ENCODE measurements at regions not wholly inside any gene's neighbourhood (a gene's known extent, or its start where the extent isn't known, plus 50 kb on each side); places are given as distances from the start of the nearest gene placed in this dataset.

DNA sequence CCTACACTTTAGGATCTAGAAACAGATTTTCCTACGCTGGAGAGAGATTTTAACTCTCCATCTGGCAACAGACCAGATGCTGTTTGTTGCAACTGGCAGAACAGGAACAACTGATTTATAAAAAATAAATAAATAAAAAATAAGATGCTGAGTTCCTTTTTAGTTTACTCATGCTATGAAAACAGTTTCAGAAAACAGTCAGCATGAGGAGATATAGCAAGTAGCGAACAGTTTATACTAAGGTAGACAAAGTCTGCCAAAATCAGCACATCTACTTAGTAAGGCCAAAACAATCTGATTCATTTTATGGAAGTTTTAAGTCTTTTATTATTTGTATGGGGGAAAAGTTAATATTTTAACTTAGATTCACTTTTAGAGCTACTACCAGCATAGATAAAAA is 974.0 kb upstream of the CNTNAP5 start:
- ATAC-seq: no peak
- Mint-ChIP-seq H3K27me3 (no peaks in the 10 kb centered on the region), H3K9me3 (ENCODE audit: low read depth) (peaks cover 3% of the 10 kb centered on the region), H3K27ac (no peak overlapping the region), H3K36me3 (no peaks in the 10 kb centered on the region), H3K4me1 (no peaks in the 10 kb centered on the region), H3K4me3 (no peak overlapping the region)
- DNase-seq: no peak
- CTCF ChIA-PET: no interaction called here

DNA sequence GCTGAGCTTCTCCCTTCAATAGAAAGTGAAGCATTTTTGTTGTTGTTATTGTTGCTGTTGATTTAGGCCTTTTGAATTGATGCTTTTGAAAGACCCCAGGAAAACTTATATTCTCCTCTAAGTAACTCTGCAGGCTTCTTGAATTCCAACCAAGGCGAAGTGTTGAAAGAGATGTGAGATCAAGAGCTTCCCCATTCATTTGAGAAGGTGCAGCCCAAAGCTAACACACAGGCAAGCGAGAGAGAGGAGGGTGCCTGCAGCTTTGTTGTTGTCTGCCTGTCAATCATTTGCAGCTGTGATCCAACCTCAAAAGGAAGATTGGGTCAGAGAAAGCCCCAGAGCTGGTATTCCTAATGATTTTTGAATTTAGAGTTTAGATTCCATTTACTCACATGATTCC is 963.6 kb upstream of the CNTNAP5 start:
- Mint-ChIP-seq H3K4me3 (no peak overlapping the region), H3K27ac (no peak overlapping the region)
- no peak for ATAC-seq

DNA sequence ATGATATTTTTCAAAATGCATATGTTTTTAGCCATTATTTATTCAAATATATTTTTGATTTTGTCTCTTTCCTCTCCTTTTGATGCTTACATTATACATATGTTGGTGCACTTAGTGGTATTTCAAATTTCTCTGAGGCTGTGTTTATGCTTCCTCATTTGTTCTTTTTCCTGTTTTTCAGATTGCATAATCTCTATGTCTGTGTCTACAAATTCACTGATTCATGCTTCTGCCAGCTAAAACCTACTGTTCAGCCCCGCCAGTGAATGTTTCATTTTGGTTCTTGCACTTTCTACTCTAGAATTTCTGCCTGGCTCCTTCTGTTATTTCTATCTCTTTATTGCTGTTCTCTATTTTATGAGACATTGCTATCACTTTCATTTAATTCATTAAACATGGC is 951.7 kb upstream of the CNTNAP5 start:
- CTCF ChIA-PET: no interaction called here
- Mint-ChIP-seq H3K27me3 (no peaks in the 10 kb centered on the region), H3K27ac (no peak overlapping the region), H3K4me1 (no peaks in the 10 kb centered on the region), H3K9me3 (ENCODE audit: low read depth) (peaks cover 4% of the 10 kb centered on the region), H3K36me3 (no peaks in the 10 kb centered on the region), H3K4me3 (no peak overlapping the region)
- DNase-seq: no peak
- no peak for ATAC-seq

More for the DNA sequence above, 963.6 kb upstream of the CNTNAP5 start:
- DNase-seq: no peak
- peaks cover 17% of the 10 kb centered on the region for H3K9me3 Mint-ChIP-seq (ENCODE audit: low read depth)
- no peaks in the 10 kb centered on the region for H3K36me3 Mint-ChIP-seq
- no peaks in the 10 kb centered on the region for H3K27me3 Mint-ChIP-seq
- no peaks in the 10 kb centered on the region for H3K4me1 Mint-ChIP-seq
- CTCF ChIA-PET: no interaction called here

DNA sequence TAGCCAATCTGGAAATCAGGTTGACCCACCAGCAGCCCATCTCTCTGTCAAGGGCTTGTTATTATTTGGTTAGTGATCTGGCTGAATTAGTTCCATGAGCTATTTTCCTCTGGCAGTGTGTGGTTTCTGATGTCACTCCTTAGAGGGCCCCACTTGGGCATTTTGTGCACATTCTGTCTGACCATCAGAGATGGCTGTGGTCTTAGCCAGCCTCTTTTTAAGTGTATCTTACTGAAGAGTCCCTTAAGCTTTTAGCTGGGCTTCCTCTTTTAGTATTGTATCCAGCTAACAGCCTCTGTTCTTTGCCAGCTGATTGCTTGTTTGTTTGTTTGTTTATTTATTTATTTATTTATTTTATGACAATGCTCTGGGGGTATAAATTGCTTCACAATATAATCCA is 951.1 kb upstream of the CNTNAP5 start:
- no peaks in the 10 kb centered on the region for H3K4me1 Mint-ChIP-seq
- no peak overlapping the region for H3K4me3 Mint-ChIP-seq
- peaks cover 4% of the 10 kb centered on the region for H3K9me3 Mint-ChIP-seq (ENCODE audit: low read depth)
- H3K27ac Mint-ChIP-seq: no peak overlapping the region
- CTCF ChIA-PET: no interaction called here
- H3K36me3 Mint-ChIP-seq: no peaks in the 10 kb centered on the region
- no peak for DNase-seq
- no peaks in the 10 kb centered on the region for H3K27me3 Mint-ChIP-seq
- ATAC-seq: no peak

DNA sequence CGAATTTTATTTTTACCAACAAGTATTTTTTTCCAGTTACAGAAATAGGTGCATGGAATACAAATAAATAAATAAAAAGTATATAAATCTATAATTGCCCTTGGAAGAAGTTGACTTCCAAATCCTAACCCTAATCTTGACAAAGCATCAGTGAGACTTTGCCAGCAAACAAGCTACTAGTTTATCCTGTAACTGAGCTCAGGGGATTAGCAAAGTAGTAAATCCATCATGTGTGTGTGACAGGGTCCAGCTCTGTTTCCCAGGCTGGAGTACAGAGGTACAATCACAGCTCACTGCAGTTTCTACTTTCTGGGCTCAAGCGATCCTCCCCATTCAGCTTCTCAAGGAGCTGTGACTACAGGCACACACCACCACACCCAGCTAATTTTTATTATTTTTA is 948.0 kb upstream of the CNTNAP5 start:
- Mint-ChIP-seq H3K36me3 (no peaks in the 10 kb centered on the region), H3K27ac (no peak overlapping the region), H3K4me3 (no peak overlapping the region), H3K4me1 (no peaks in the 10 kb centered on the region), H3K9me3 (ENCODE audit: low read depth) (peaks cover 7% of the 10 kb centered on the region), H3K27me3 (no peaks in the 10 kb centered on the region)
- CTCF ChIA-PET: no interaction called here
- ATAC-seq (no peak), DNase-seq (no peak)

DNA sequence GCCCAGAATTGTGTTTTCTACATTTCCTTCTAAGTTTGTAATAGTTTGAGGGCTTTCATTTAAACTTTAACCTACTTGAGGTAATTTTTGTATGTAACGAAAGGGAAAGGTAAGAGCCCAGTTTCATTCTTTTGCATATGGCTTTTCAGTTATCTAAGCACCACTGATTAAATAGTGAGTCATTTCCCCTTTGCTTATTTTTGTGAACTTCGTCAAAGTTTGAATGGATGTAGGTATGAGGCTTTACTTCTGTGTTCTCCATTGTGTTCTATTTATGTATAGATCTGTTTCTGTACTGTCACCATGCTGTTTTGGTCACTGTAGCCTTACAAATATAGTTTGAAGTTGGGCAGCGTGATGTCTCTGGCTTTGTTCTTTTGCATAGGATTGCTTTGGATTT is 944.8 kb upstream of the CNTNAP5 start:
- CTCF ChIA-PET: no interaction called here
- Mint-ChIP-seq H3K9me3 (ENCODE audit: low read depth) (peaks cover 8% of the 10 kb centered on the region), H3K36me3 (no peaks in the 10 kb centered on the region), H3K4me1 (no peaks in the 10 kb centered on the region), H3K4me3 (no peak overlapping the region), H3K27me3 (no peaks in the 10 kb centered on the region), H3K27ac (no peak overlapping the region)
- ATAC-seq (no peak), DNase-seq (no peak)

DNA sequence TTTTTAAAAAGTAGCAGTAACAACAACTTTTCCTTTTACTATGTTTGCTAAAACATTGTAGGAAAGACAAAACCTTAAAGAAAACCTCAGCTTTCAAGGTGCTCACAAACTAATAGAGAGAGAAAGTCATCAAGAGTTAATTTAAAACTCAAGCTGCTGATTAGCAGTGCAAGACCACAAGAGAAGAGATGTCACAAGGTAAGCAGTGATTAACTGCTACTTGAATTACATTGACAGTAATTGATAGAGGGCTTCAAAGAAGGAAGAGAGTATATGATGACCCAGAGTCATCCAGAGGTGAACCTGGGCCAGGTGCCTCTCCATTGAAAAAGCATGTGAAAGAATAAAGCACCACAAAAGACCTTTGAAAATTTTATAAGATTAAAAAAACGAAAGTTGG is 939.6 kb upstream of the CNTNAP5 start:
- H3K4me3 Mint-ChIP-seq: no peak overlapping the region
- no peak for DNase-seq
- peaks cover 18% of the 10 kb centered on the region for H3K9me3 Mint-ChIP-seq (ENCODE audit: low read depth)
- ATAC-seq: no peak
- CTCF ChIA-PET: no interaction called here
- no peak overlapping the region for H3K27ac Mint-ChIP-seq
- no peaks in the 10 kb centered on the region for H3K27me3 Mint-ChIP-seq
- H3K4me1 Mint-ChIP-seq: no peaks in the 10 kb centered on the region
- H3K36me3 Mint-ChIP-seq: no peaks in the 10 kb centered on the region

DNA sequence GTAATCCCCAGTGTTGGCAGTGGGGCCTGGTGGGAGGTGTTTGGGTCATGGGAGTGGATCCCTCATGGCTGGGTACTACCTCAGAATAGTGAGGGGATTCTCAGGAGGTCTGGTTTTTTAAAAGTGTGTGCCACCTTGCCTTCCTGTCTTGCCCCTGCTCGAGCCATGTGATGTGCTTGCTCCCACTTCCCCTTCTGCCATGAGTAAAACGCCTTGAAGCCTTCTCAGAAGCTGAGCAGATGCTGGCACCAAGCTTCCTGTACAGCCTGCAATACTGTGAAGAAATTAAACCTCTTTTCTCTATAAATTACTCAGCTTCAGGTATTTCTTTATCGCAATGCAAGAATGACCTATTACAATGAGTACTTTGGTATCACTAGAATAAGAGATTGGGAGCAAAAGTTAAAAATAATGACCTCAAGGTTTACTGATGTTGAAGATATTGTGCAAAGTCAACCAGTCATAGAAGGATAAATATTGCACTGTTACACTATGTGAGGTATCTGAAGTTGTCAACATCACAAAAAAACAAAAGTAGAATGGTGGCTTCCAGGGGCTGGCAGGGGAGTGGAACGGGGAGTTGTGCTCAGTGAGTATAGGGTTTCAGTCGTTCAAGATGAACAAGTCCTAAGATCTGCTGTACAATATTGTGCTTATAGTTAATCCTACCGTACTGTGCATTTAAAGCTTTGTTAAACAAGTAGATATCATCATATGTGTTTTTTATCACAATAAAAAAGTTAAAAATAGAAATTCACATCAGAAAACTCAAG is 938.3 kb upstream of the CNTNAP5 start:
- Mint-ChIP-seq H3K36me3 (no peaks in the 10 kb centered on the region), H3K4me3 (no peak overlapping the region), H3K27ac (no peak overlapping the region), H3K9me3 (ENCODE audit: low read depth) (peaks cover 17% of the 10 kb centered on the region), H3K27me3 (no peaks in the 10 kb centered on the region), H3K4me1 (no peaks in the 10 kb centered on the region)
- no peak for ATAC-seq
- no peak for DNase-seq
- CTCF ChIA-PET: no interaction called here

DNA sequence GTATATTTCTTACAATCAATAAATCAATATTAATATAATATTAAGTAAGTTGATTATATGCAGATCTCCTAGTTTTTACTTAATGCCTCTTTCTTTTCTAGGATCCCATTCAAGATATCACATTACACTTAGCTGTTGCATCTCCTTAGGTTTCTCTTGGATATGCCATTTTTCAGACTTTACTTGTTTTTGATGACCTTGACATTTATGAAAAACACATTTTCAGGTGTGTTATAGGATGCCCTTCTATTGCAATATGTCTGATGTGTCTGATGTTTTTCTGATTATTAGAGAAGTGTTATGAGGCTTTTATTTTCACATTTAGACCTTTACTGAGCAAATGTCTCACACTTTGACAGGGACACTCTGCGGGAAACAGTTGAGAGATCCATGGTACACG is 933.6 kb upstream of the CNTNAP5 start:
- H3K27me3 Mint-ChIP-seq: no peaks in the 10 kb centered on the region
- no peak overlapping the region for H3K27ac Mint-ChIP-seq
- DNase-seq (no peak), ATAC-seq (no peak)
- no peaks in the 10 kb centered on the region for H3K4me1 Mint-ChIP-seq
- H3K36me3 Mint-ChIP-seq: no peaks in the 10 kb centered on the region
- CTCF ChIA-PET: no interaction called here
- peaks cover 22% of the 10 kb centered on the region for H3K9me3 Mint-ChIP-seq (ENCODE audit: low read depth)
- no peak overlapping the region for H3K4me3 Mint-ChIP-seq

DNA sequence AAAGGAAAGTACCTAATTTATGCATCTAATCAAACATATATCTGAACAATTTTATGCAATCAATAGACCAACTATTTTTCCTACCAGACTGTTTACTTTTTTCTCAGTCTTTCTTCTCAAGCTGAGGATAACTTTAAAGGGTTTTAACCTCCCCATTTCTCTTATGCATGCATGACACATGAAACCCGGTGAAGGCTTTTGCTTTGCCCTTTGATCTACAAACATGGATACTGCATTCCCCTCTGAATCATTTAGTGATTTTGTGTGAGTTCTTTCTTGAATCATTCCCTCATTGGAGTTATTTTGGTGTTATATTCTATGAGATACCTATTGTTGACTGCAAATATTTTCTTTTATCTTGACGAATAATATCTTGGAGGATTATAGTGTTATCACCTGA is 931.9 kb upstream of the CNTNAP5 start:
- Mint-ChIP-seq H3K4me1 (no peaks in the 10 kb centered on the region), H3K4me3 (no peak overlapping the region), H3K36me3 (no peaks in the 10 kb centered on the region), H3K27me3 (no peaks in the 10 kb centered on the region), H3K9me3 (ENCODE audit: low read depth) (peaks cover 25% of the 10 kb centered on the region), H3K27ac (no peak overlapping the region)
- DNase-seq: no peak
- ATAC-seq: no peak
- CTCF ChIA-PET: no interaction called here

DNA sequence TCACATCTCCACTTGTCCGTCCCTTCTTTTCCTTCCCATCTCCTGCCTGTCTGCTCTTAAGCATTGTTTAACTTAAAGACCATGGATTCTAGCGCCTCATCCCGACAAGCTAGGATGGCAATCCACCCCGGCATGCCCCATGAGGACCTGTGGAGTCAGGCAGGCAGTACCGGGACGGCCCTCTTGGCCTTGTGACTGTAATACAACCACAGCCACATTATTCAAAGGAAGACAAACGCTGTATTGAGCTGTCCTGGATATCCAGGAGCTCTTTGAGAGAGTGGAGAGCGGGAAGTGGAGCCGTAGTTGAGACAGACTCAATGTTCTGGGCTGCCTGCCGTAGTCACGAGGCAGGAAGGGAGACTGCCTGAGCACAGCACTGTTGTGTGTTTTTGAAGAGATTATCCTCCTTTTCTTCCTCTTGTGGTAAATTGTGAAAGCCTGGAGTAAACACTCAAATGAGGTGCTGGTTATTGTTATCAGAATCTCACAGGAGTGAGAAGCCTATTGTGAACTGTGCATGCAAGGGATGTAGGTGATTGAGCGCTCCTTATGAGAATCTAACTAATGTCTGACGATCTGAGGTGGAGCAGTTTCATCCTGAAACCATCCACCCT is 929.8 kb upstream of the CNTNAP5 start:
- Mint-ChIP-seq H3K4me3 (no peak overlapping the region), H3K36me3 (no peaks in the 10 kb centered on the region), H3K4me1 (no peaks in the 10 kb centered on the region), H3K27ac (no peak overlapping the region), H3K27me3 (no peaks in the 10 kb centered on the region), H3K9me3 (ENCODE audit: low read depth) (peaks cover 19% of the 10 kb centered on the region)
- CTCF ChIA-PET: no interaction called here
- DNase-seq (no peak), ATAC-seq (no peak)

DNA sequence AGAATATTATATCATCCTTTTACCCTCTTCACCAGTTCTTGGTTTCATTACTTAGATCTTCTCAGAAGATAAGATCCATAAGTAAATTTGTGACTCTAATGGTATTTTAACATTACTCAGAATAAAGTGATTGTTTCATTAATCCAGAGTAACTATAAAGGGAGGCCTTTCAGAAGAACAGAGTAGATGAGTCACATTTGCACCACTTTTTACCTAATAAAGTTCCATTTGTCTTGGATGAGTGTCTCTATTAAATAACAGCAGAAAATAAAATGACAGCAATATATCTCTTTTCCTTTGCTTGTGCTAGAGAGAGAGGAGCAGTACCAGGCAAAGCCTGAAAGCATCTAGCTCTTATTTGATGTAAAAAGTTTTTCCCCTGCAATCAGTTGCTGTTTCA is 926.5 kb upstream of the CNTNAP5 start:
- H3K27ac Mint-ChIP-seq: no peak overlapping the region
- DNase-seq: no peak
- no peaks in the 10 kb centered on the region for H3K27me3 Mint-ChIP-seq
- H3K9me3 Mint-ChIP-seq (ENCODE audit: low read depth): peaks cover 16% of the 10 kb centered on the region
- CTCF ChIA-PET: no interaction called here
- no peak for ATAC-seq
- no peaks in the 10 kb centered on the region for H3K36me3 Mint-ChIP-seq
- H3K4me3 Mint-ChIP-seq: no peak overlapping the region
- no peaks in the 10 kb centered on the region for H3K4me1 Mint-ChIP-seq

DNA sequence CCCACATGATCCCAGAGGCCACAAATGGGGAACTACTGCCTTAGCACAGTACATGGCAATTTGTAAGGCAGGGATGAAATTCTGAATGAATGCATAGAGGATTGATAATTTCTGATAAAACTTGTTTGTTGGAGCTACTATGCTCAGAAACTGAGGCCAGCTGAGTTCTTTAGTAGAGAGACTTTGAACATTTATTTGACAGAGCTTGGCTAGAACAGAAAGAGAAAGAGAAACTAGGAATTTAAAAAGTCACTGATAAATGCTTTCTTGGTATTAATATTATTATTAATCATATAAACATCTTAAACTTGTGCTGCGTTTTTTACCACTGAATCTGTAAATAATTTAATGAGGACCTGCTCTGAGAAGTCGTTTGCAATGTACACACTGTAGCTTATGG is 923.7 kb upstream of the CNTNAP5 start:
- no peaks in the 10 kb centered on the region for H3K4me1 Mint-ChIP-seq
- CTCF ChIA-PET: no interaction called here
- no peak for ATAC-seq

DNA sequence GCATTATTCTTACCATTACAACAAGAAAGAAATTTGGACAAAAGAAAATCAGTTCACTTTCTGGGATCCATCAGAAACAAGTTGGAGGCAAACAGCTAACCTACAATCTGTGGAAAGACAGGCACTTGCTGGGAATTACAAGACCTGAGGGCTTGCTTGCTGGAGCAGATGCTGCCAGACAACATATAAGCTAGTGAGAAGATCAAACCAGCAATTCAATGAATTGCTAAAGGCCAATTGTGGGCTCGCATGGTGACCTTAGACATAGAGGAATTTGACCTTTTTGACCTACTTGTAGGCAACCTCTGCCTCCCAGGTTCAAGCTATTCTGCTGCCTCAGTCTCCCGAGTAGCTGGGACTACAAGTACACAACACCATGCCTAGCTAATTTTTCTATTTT is 921.2 kb upstream of the CNTNAP5 start:
- no peaks in the 10 kb centered on the region for H3K4me1 Mint-ChIP-seq
- CTCF ChIA-PET: no interaction called here
- ATAC-seq: no peak

More for the DNA sequence above, 923.7 kb upstream of the CNTNAP5 start:
- Mint-ChIP-seq H3K27me3 (no peaks in the 10 kb centered on the region), H3K9me3 (ENCODE audit: low read depth) (peaks cover 3% of the 10 kb centered on the region), H3K4me3 (no peak overlapping the region), H3K36me3 (no peaks in the 10 kb centered on the region), H3K27ac (no peak overlapping the region)
- DNase-seq: no peak

More for the DNA sequence above, 921.2 kb upstream of the CNTNAP5 start:
- Mint-ChIP-seq H3K9me3 (ENCODE audit: low read depth) (peaks cover 3% of the 10 kb centered on the region), H3K27me3 (no peaks in the 10 kb centered on the region), H3K27ac (no peak overlapping the region), H3K36me3 (no peaks in the 10 kb centered on the region), H3K4me3 (no peak overlapping the region)
- no peak for DNase-seq
